ENCODE measurements at regions not wholly inside any gene's neighbourhood (a gene's known extent, or its start where the extent isn't known, plus 50 kb on each side); places are given as distances from the start of the nearest gene placed in this dataset.

DNA sequence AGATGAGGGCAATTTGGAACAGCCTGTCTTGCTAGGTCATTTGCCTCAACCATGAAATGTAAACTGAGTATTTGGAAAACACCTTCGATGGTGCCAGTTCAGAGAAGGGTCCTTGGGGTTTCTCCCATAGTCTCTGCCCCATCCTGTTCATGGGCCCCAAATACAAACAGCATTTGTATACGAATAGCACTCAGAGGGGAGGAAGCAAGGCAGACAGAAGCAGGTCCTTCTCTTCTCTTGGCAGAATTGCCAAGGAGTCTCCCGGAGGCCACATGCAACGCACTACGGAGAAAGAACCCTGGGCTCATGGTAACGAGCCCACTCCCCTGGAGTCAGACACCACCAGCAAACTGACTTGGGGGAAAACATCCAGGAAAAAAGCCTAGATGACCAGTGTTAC is 162.1 kb downstream of the RAB11FIP2 start:
- Mint-ChIP-seq H3K4me1 (ENCODE audit: low read depth) (no peaks in the 10 kb centered on the region), H3K36me3 (ENCODE audit: low read depth) (no peaks in the 10 kb centered on the region), H3K9me3 (ENCODE audit: insufficient read depth) (no peaks in the 10 kb centered on the region), H3K27ac (no peak overlapping the region), H3K27me3 (ENCODE audit: low read depth) (peaks cover 2% of the 10 kb centered on the region), H3K4me3 (no peak overlapping the region)
- POLR2A ChIA-PET: no interaction called here
- ATAC-seq (no peak), DNase-seq (no peak)
- CTCF ChIA-PET: no interaction called here

DNA sequence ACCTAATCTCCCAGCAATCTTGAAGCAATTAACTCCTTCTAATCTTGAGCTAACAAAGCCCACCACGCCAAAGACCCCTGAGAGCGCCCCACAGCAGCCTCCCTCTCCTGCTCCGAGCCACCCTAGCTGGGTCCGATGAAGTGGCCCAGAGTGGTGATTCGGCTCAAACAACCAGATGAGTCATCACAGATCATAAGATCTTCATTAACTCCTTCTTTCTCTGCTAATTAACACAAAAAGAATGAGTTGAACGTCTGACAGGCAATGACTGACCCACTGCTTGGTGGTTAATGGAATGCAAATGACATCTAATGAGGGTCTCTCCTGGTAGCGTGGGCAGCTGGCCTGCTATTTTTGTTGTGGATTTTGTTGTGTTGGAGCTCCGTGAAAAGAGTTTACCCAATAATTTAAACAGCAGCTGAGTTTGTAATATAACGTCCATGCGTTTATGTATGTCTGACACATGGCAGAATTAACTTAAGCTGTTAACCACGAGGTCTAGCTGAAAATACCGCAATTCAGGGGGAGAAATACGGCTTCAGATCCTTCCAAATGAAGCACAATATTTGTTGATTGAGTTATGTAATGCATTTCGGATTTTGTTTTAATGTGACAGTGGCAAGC is 161.4 kb downstream of the RAB11FIP2 start:
- H3K27me3 Mint-ChIP-seq (ENCODE audit: low read depth): peaks cover 5% of the 10 kb centered on the region
- no peak for ATAC-seq
- no peaks in the 10 kb centered on the region for H3K36me3 Mint-ChIP-seq (ENCODE audit: low read depth)
- DNase-seq: no peak
- ChIA-PET CTCF (no interaction called here), POLR2A (interaction anchor here (0.9 kb wide), 1 partner anchor 11 kb away, joined by 3 read pairs; no protein-coding TSS in a partner anchor)
- H3K4me3 Mint-ChIP-seq: no peak overlapping the region
- H3K9me3 Mint-ChIP-seq (ENCODE audit: insufficient read depth): no peaks in the 10 kb centered on the region
- no peaks in the 10 kb centered on the region for H3K4me1 Mint-ChIP-seq (ENCODE audit: low read depth)
- no peak overlapping the region for H3K27ac Mint-ChIP-seq

- ChIA-PET POLR2A (no interaction called here), CTCF (no interaction called here)
- no peak for DNase-seq
- no peak overlapping the region for H3K4me3 Mint-ChIP-seq
- no peaks in the 10 kb centered on the region for H3K4me1 Mint-ChIP-seq (ENCODE audit: low read depth)
- ATAC-seq: no peak
- no peaks in the 10 kb centered on the region for H3K36me3 Mint-ChIP-seq (ENCODE audit: low read depth)
- no peak overlapping the region for H3K27ac Mint-ChIP-seq
- H3K9me3 Mint-ChIP-seq (ENCODE audit: insufficient read depth): no peaks in the 10 kb centered on the region
- H3K27me3 Mint-ChIP-seq (ENCODE audit: low read depth): peaks cover 5% of the 10 kb centered on the region
Measured at GRCh38 chr10:117886766-117887165, 160.0 kb downstream of the RAB11FIP2 start.

- Mint-ChIP-seq H3K4me1 (ENCODE audit: low read depth) (peaks cover 7% of the 10 kb centered on the region), H3K9me3 (ENCODE audit: insufficient read depth) (no peaks in the 10 kb centered on the region), H3K36me3 (ENCODE audit: low read depth) (no peaks in the 10 kb centered on the region), H3K4me3 (no peak overlapping the region), H3K27me3 (ENCODE audit: low read depth) (peaks cover 9% of the 10 kb centered on the region), H3K27ac (no peak overlapping the region)
- DNase-seq: no peak
- ChIA-PET POLR2A (no interaction called here), CTCF (no interaction called here)
- no peak for ATAC-seq
Measured at GRCh38 chr10:117889664-117890063, 157.1 kb downstream of the RAB11FIP2 start.

DNA sequence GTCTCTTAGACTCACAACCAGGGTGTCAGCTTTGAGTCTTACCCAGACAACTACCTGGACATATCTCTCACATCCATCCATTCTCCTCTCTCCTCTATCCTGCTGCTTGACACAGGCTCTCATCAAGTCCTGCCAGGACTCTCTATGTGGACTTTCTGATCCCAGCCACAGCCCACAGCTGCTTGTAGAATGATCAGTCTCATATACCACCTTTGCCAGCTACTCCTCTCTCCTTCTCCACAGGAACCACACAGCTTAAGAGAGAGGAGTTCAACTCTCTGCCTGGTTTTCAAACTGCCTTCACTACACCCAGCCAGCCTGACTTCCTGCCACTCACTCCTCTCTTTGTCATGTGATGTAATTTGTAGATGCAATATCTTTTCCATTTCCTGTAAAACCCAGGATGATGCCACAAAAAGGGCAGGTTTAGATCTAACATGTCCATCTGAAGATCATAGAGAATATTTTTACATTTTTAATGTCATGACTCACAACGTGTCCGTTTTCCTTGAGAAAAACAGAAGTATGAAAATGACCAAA is 154.0 kb downstream of the RAB11FIP2 start:
- Mint-ChIP-seq H3K36me3 (ENCODE audit: low read depth) (no peaks in the 10 kb centered on the region), H3K4me1 (ENCODE audit: low read depth) (peaks cover 7% of the 10 kb centered on the region), H3K27me3 (ENCODE audit: low read depth) (peaks cover 6% of the 10 kb centered on the region), H3K4me3 (no peak overlapping the region), H3K9me3 (ENCODE audit: insufficient read depth) (no peaks in the 10 kb centered on the region), H3K27ac (no peak overlapping the region)
- CTCF ChIA-PET: no interaction called here
- ATAC-seq (no peak), DNase-seq (no peak)
- POLR2A ChIA-PET: no interaction called here

- H3K36me3 Mint-ChIP-seq (ENCODE audit: low read depth): no peaks in the 10 kb centered on the region
- ChIA-PET POLR2A (no interaction called here), CTCF (no interaction called here)
- H3K4me3 Mint-ChIP-seq: no peak overlapping the region
- peaks cover 7% of the 10 kb centered on the region for H3K4me1 Mint-ChIP-seq (ENCODE audit: low read depth)
- no peak overlapping the region for H3K27ac Mint-ChIP-seq
- peaks cover 6% of the 10 kb centered on the region for H3K27me3 Mint-ChIP-seq (ENCODE audit: low read depth)
- ATAC-seq: no peak
- no peaks in the 10 kb centered on the region for H3K9me3 Mint-ChIP-seq (ENCODE audit: insufficient read depth)
- no peak for DNase-seq
Measured at GRCh38 chr10:117894339-117894738, 152.4 kb downstream of the RAB11FIP2 start.

- H3K4me3 Mint-ChIP-seq: no peak overlapping the region
- POLR2A ChIA-PET: interaction anchor here (0.6 kb wide), 2 partner anchors 11 to 22 kb away, joined by 3 read pairs; no protein-coding TSS in a partner anchor
- peaks cover 7% of the 10 kb centered on the region for H3K4me1 Mint-ChIP-seq (ENCODE audit: low read depth)
- H3K27ac Mint-ChIP-seq: no peak overlapping the region
- ATAC-seq: no peak
- CTCF ChIA-PET: no interaction called here
- H3K27me3 Mint-ChIP-seq (ENCODE audit: low read depth): peaks cover 4% of the 10 kb centered on the region
- H3K9me3 Mint-ChIP-seq (ENCODE audit: insufficient read depth): no peaks in the 10 kb centered on the region
- H3K36me3 Mint-ChIP-seq (ENCODE audit: low read depth): no peaks in the 10 kb centered on the region
- no peak for DNase-seq
Measured at GRCh38 chr10:117896517-117896916, 150.2 kb downstream of the RAB11FIP2 start.

DNA sequence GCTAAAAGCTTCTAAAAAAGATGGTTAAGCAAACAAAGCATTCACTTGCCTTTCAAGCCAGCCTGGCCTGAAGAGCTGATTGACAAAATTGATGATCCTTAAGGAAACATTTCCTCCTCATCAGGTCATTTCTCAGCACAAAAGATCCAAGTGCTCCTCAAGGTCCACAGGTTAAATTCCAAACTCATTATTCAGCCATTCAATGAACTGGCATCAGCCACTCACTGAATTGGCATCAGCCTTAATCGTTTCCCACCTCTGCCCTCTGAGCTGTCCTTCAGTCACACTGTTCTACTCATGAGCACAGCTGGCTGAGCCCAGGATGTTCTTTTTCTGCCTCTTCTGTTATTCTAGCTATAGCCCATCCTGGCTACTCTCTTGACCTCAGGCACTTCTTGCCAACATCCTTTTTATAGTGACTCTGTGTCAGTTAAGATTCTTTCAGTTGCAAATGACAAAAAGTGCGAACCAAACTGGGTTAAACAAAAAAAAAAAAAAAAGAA is 147.5 kb downstream of the RAB11FIP2 start:
- no peak overlapping the region for H3K4me3 Mint-ChIP-seq
- ChIA-PET CTCF (no interaction called here), POLR2A (no interaction called here)
- H3K4me1 Mint-ChIP-seq (ENCODE audit: low read depth): no peaks in the 10 kb centered on the region
- ATAC-seq: no peak
- H3K27me3 Mint-ChIP-seq (ENCODE audit: low read depth): peaks cover 4% of the 10 kb centered on the region
- no peaks in the 10 kb centered on the region for H3K36me3 Mint-ChIP-seq (ENCODE audit: low read depth)
- DNase-seq: no peak
- no peaks in the 10 kb centered on the region for H3K9me3 Mint-ChIP-seq (ENCODE audit: insufficient read depth)
- no peak overlapping the region for H3K27ac Mint-ChIP-seq

DNA sequence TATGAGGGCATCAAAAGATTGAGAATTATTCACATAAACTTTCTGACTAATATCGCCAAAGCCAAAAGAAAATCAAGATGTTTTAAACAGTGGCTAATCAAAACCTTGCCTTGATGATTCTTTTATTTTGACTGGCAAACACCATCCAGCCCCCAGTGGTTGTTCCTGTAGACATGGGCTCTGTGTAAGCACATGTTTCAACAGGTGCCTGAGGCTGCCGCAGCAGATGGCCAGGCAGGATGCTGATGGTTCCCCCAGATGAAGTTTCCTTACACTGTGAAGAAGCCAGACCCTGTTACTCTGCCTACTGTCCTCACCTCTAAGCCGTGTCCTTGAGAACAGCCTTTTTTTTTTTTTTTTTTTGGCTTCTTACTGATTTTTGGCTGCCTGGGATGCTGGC is 146.5 kb downstream of the RAB11FIP2 start:
- Mint-ChIP-seq H3K9me3 (ENCODE audit: insufficient read depth) (no peaks in the 10 kb centered on the region), H3K4me1 (ENCODE audit: low read depth) (no peaks in the 10 kb centered on the region), H3K27me3 (ENCODE audit: low read depth) (peaks cover 9% of the 10 kb centered on the region), H3K4me3 (no peak overlapping the region), H3K27ac (no peak overlapping the region), H3K36me3 (ENCODE audit: low read depth) (no peaks in the 10 kb centered on the region)
- DNase-seq: no peak
- ChIA-PET POLR2A (no interaction called here), CTCF (no interaction called here)
- ATAC-seq: no peak

DNA sequence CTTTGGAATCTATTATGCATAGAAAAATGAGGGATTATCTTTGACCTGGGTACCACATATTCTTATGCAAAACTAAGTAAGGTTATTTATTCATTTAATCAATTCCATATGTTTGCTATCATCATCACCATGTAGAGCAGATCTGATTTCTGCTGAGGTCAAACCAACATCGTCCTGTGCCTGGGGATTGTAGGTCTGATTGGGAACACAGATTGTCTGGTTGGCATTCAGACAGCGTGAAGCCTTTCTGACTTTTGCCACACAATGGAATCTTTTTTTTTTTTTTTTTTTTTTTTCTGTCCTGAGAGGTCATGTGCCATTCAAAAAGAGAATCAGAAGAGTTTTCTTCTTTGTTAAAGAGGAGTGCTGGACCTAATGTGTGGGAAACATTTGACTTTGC is 142.9 kb downstream of the RAB11FIP2 start:
- H3K36me3 Mint-ChIP-seq (ENCODE audit: low read depth): no peaks in the 10 kb centered on the region
- peaks cover 15% of the 10 kb centered on the region for H3K27me3 Mint-ChIP-seq (ENCODE audit: low read depth)
- no peak for DNase-seq
- no peak overlapping the region for H3K4me3 Mint-ChIP-seq
- H3K9me3 Mint-ChIP-seq (ENCODE audit: insufficient read depth): no peaks in the 10 kb centered on the region
- H3K27ac Mint-ChIP-seq: no peak overlapping the region
- H3K4me1 Mint-ChIP-seq (ENCODE audit: low read depth): no peaks in the 10 kb centered on the region
- ChIA-PET POLR2A (no interaction called here), CTCF (no interaction called here)
- ATAC-seq: no peak

- Mint-ChIP-seq H3K4me1 (ENCODE audit: low read depth) (no peaks in the 10 kb centered on the region), H3K4me3 (no peak overlapping the region), H3K27me3 (ENCODE audit: low read depth) (peaks cover 15% of the 10 kb centered on the region), H3K36me3 (ENCODE audit: low read depth) (no peaks in the 10 kb centered on the region), H3K27ac (no peak overlapping the region), H3K9me3 (ENCODE audit: insufficient read depth) (no peaks in the 10 kb centered on the region)
- ChIA-PET CTCF (no interaction called here), POLR2A (no interaction called here)
- DNase-seq: no peak
- no peak for ATAC-seq
Measured at GRCh38 chr10:117905404-117905803, 141.3 kb downstream of the RAB11FIP2 start.

DNA sequence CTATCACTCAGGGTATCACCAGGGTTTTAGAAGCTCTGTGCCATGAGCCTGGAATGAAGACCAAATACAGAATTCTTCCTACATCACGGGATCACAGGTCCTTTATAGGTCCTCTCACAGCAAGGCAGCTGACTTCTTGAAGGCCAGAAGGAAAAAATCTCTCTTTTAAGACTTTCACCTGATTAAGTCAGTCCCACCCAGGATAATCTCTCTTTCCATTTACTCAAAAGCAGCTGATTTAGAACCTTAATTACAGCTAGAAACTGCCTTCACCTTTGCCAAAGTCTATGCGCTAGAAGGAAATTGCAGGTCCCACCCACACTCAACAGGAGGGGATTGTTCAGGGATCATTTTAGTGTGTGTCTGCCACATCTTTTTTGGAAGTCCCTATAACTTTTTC is 135.1 kb downstream of the RAB11FIP2 start:
- POLR2A ChIA-PET: no interaction called here
- no peaks in the 10 kb centered on the region for H3K4me1 Mint-ChIP-seq (ENCODE audit: low read depth)

GRCh38 chr10:117914334-117914733 is 132.4 kb downstream of the RAB11FIP2 start:
- no peaks in the 10 kb centered on the region for H3K4me1 Mint-ChIP-seq (ENCODE audit: low read depth)

More for the DNA sequence above, 135.1 kb downstream of the RAB11FIP2 start:
- no peak for ATAC-seq
- no peak overlapping the region for H3K4me3 Mint-ChIP-seq
- no peaks in the 10 kb centered on the region for H3K9me3 Mint-ChIP-seq (ENCODE audit: insufficient read depth)
- no peak for DNase-seq
- CTCF ChIA-PET: no interaction called here
- H3K27me3 Mint-ChIP-seq (ENCODE audit: low read depth): peaks cover 10% of the 10 kb centered on the region
- H3K36me3 Mint-ChIP-seq (ENCODE audit: low read depth): no peaks in the 10 kb centered on the region
- no peak overlapping the region for H3K27ac Mint-ChIP-seq

More at GRCh38 chr10:117914334-117914733, 132.4 kb downstream of the RAB11FIP2 start:
- CTCF ChIA-PET: no interaction called here
- no peak overlapping the region for H3K27ac Mint-ChIP-seq
- H3K27me3 Mint-ChIP-seq (ENCODE audit: low read depth): peaks cover 8% of the 10 kb centered on the region
- ATAC-seq: no peak
- no peaks in the 10 kb centered on the region for H3K9me3 Mint-ChIP-seq (ENCODE audit: insufficient read depth)
- H3K4me3 Mint-ChIP-seq: no peak overlapping the region
- H3K36me3 Mint-ChIP-seq (ENCODE audit: low read depth): no peaks in the 10 kb centered on the region
- POLR2A ChIA-PET: no interaction called here
- no peak for DNase-seq
